Liver (tissue), 8 donors: ENCODE measurements at regions not wholly inside any gene's neighbourhood (a gene's known extent, or its start where the extent isn't known, plus 50 kb on each side); places are given as distances from the start of the nearest gene placed in this dataset.
A peak's percentile ranks its signal among the peaks of the same experiment; 100 is the strongest.

ENCODE experiments used
- DNase-seq: peaks from one replicate; pipeline ENCODE4 v3.0.0-alpha.2; 2017; ENCODE audit warnings: low spot score
- H3K27ac ChIP-seq, 2 donors: one replicate each; pipeline ENCODE4 v1.7.0; 2013; ENCODE audit warnings: inconsistent platforms in 2 of 2, low read length in 2 of 2, control low read depth in 1 of 2, low read depth in 1 of 2, mild to moderate bottlenecking in 1 of 2
- H3K27me3 ChIP-seq, 4 donors: one replicate each; pipeline versions ENCODE4 v1.6.1 to v1.7.0; 2013; ENCODE audit warnings: low read length in 3 of 4, inconsistent platforms in 1 of 4, mild to moderate bottlenecking in 1 of 4, moderate library complexity in 1 of 4; ENCODE audit not compliant: control insufficient read depth in 4 of 4, insufficient read depth in 4 of 4
- H3K36me3 ChIP-seq, 4 donors: one replicate each; pipeline versions ENCODE4 v1.6.1 to v1.7.0; 2013; ENCODE audit warnings: low read length in 3 of 4, mild to moderate bottlenecking in 3 of 4, low read depth in 1 of 4, moderate library complexity in 1 of 4; ENCODE audit not compliant: control insufficient read depth in 4 of 4, insufficient read depth in 3 of 4
- H3K4me1 ChIP-seq, 4 donors: one replicate each; pipeline versions ENCODE4 v1.6.1 to v1.7.0; 2013; ENCODE audit warnings: low read length in 3 of 4, mild to moderate bottlenecking in 3 of 4, moderate library complexity in 1 of 4; ENCODE audit not compliant: control insufficient read depth in 4 of 4, insufficient read depth in 4 of 4
- H3K4me3 ChIP-seq, 3 donors: one replicate each; pipeline versions ENCODE4 v1.6.1 to v1.7.0; 2013; ENCODE audit warnings: low read length in 3 of 3, control low read depth in 1 of 3, low read depth in 1 of 3, mild to moderate bottlenecking in 1 of 3
- H3K9ac ChIP-seq, 2 donors: one replicate each; pipeline ENCODE4 v1.7.0; 2013; ENCODE audit warnings: low read length in 2 of 2, mild to moderate bottlenecking in 2 of 2, moderate library complexity in 2 of 2, control low read depth in 1 of 2, low read depth in 1 of 2
- H3K9me3 ChIP-seq, 4 donors: one replicate each; pipeline versions ENCODE4 v1.6.1 to v1.7.0; 2013; ENCODE audit warnings: low read length in 3 of 4; ENCODE audit not compliant: control insufficient read depth in 4 of 4
- CTCF ChIP-seq: fragments of 150-350 bp; IDR thresholded peaks from 2 replicates; pipeline ENCODE4 v1.5.1; 2017; ENCODE audit warnings: improper control_type of control experiment, low read depth, low read length; ENCODE audit not compliant: missing input control
- EGR1 ChIP-seq, 2 donors: IDR thresholded peaks; 2 replicates each; pipeline ENCODE4 v1.6.1; 2016 to 2018; ENCODE audit warnings: antibody characterized with exemption in 2 of 2, low read depth in 2 of 2
- FOXA1 ChIP-seq: IDR thresholded peaks from 2 replicates; pipeline ENCODE4 v1.6.1; 2016; ENCODE audit warnings: antibody characterized with exemption
- FOXA2 ChIP-seq: IDR thresholded peaks from 2 replicates; pipeline ENCODE4 v1.6.1; 2016; ENCODE audit warnings: antibody characterized with exemption
- GABPA ChIP-seq, 2 donors: IDR thresholded peaks in 1 of 2; conservative IDR thresholded peaks in 1 of 2; 2 replicates each; pipeline ENCODE4 v1.6.1; 2016; ENCODE audit warnings: antibody characterized with exemption in 2 of 2, mild to moderate bottlenecking in 1 of 2, moderate library complexity in 1 of 2
- HNF4A ChIP-seq, 2 donors: conservative IDR thresholded peaks; 2 replicates each; pipeline ENCODE4 v1.6.1; 2016; ENCODE audit warnings: antibody characterized with exemption in 2 of 2, mild to moderate bottlenecking in 2 of 2
- JUND ChIP-seq, 2 donors: IDR thresholded peaks; 2 replicates each; pipeline ENCODE4 v1.6.1; 2016; ENCODE audit warnings: antibody characterized with exemption in 2 of 2
- MAX ChIP-seq: IDR thresholded peaks from 2 replicates; pipeline ENCODE4 v1.6.1; 2016; ENCODE audit warnings: antibody characterized with exemption
- RAD21 ChIP-seq, 2 donors: IDR thresholded peaks; 2 replicates each; pipeline ENCODE4 v1.6.1; 2016; ENCODE audit warnings: antibody characterized with exemption in 2 of 2, mild to moderate bottlenecking in 2 of 2
- REST ChIP-seq: IDR thresholded peaks from 2 replicates; pipeline ENCODE4 v1.6.1; 2016; ENCODE audit warnings: antibody characterized with exemption, mild to moderate bottlenecking
- RXRA ChIP-seq, 2 donors: IDR thresholded peaks; 2 replicates each; pipeline ENCODE4 v1.6.1; 2017 to 2018; ENCODE audit warnings: antibody characterized with exemption in 2 of 2, mild to moderate bottlenecking in 1 of 2
- SP1 ChIP-seq: IDR thresholded peaks from 2 replicates; pipeline ENCODE4 v1.6.1; 2018; ENCODE audit warnings: antibody characterized with exemption, mild to moderate bottlenecking
- TAF1 ChIP-seq: conservative IDR thresholded peaks from 2 replicates; pipeline ENCODE4 v1.6.1; 2016; ENCODE audit warnings: antibody characterized with exemption, mild to moderate bottlenecking
- YY1 ChIP-seq: IDR thresholded peaks from 2 replicates; pipeline ENCODE4 v1.6.1; 2016; ENCODE audit warnings: antibody characterized with exemption, mild to moderate bottlenecking
- WGBS: extraction: QIAGEN DNeasy Blood & Tissue Kit; methylation state at CpG from one replicate; pipeline ENCODE4 v1.1.7; 2013; 5-methylcytosine and 5-hydroxymethylcytosine counted together
- donor health status: healthy.
- donor health status: healthy.
- donor health status: healthy.
- donor health status: healthy.
- donor health status: healthy.

- Histone ChIP-seq H3K4me3 (no peak overlapping the region), H3K9ac (no peak overlapping the region), H3K27ac (peak overlapping the region in 1 of 2 donors; percentile 9), H3K4me1 (peaks cover 4 to 19% (median 19%) of the 10 kb centered on the region in 4 donors), H3K9me3 (no peaks in the 10 kb centered on the region), H3K27me3 (no peaks in the 10 kb centered on the region), H3K36me3 (no peaks in the 10 kb centered on the region)
- 69% methylated on average over 10 of the region's 10 CpGs for WGBS
- TF ChIP-seq HNF4A (conservative IDR thresholded peaks at IDR 0.05) (peak in 1 of 2 donors; percentile 31), EGR1 (IDR thresholded peaks at IDR 0.05; ENCODE audit: low read depth in 2 of 2) (no peak), REST (peak; percentile 13), RXRA (IDR thresholded peaks at IDR 0.05) (peak in 1 of 2 donors; percentile 12), RAD21 (IDR thresholded peaks at IDR 0.05) (no peak), YY1 (no peak)
- no peak for DNase-seq
These were observed 138.0 kb downstream of the CAAP1 start for GRCh38 chr9:26754509-26755164.

- Histone ChIP-seq H3K27me3 (no peaks in the 10 kb centered on the region), H3K4me1 (peaks cover 4 to 19% (median 19%) of the 10 kb centered on the region in 4 donors), H3K27ac (no peak overlapping the region), H3K9me3 (no peaks in the 10 kb centered on the region), H3K36me3 (no peaks in the 10 kb centered on the region), H3K9ac (no peak overlapping the region), H3K4me3 (no peak overlapping the region)
- 88% methylated on average over 1 of the region's 1 CpG for WGBS
- no peak for TF ChIP-seq RXRA (IDR thresholded peaks at IDR 0.05)
- no peak for TF ChIP-seq HNF4A (conservative IDR thresholded peaks at IDR 0.05)
- TF ChIP-seq TAF1 = no peak
- no peak for TF ChIP-seq EGR1 (IDR thresholded peaks at IDR 0.05; ENCODE audit: low read depth in 2 of 2)
- TF ChIP-seq SP1 = no peak
- no peak for TF ChIP-seq RAD21 (IDR thresholded peaks at IDR 0.05)
- no peak for TF ChIP-seq MAX
- TF ChIP-seq CTCF = no peak
- TF ChIP-seq JUND (IDR thresholded peaks at IDR 0.05) = no peak
- no peak for TF ChIP-seq FOXA1
- no peak for TF ChIP-seq FOXA2
- no peak for TF ChIP-seq YY1
- no peak for TF ChIP-seq REST
- no peak for TF ChIP-seq GABPA (IDR thresholded peaks at IDR 0.05 in 1 of 2, conservative IDR thresholded peaks at IDR 0.05 in 1 of 2)
- no peak for DNase-seq
These were observed 138.6 kb downstream of the CAAP1 start for GRCh38 chr9:26753971-26754370.
